ENCODE measurements at regions not wholly inside any gene's neighbourhood (a gene's known extent, or its start where the extent isn't known, plus 50 kb on each side); places are given as distances from the start of the nearest gene placed in this dataset.

DNA sequence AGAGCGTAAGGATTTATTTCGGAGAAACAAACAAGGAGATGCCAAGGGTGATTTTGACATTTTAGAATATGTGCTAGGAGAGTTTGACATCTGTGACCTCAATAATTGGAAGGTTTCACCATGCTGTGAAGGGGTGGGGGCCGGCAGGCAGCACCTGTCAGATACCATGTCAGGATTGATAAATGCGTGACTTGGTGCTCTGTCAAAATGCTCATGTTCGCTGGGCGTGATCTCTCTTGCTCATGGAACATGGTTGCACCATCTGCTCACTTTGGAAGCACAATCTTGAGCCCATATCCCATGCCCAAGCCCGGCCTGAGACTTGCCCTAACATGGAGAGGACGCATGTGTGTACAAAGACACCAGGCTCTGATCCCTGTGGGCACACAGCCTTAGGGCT is 347.6 kb downstream of the RNF144A start:
- TF ChIP-seq, protein P1, sequence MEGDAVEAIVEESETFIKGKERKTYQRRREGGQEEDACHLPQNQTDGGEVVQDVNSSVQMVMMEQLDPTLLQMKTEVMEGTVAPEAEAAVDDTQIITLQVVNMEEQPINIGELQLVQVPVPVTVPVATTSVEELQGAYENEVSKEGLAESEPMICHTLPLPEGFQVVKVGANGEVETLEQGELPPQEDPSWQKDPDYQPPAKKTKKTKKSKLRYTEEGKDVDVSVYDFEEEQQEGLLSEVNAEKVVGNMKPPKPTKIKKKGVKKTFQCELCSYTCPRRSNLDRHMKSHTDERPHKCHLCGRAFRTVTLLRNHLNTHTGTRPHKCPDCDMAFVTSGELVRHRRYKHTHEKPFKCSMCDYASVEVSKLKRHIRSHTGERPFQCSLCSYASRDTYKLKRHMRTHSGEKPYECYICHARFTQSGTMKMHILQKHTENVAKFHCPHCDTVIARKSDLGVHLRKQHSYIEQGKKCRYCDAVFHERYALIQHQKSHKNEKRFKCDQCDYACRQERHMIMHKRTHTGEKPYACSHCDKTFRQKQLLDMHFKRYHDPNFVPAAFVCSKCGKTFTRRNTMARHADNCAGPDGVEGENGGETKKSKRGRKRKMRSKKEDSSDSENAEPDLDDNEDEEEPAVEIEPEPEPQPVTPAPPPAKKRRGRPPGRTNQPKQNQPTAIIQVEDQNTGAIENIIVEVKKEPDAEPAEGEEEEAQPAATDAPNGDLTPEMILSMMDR (conservative IDR thresholded peaks at IDR 0.05; ENCODE audit: low read depth, low read length) = no peak
- no peak for TF ChIP-seq EZH2 (IDR thresholded peaks at IDR 0.05; ENCODE audit: borderline replicate concordance, low read depth, low read length, poor library complexity, severe bottlenecking)
